K562 (cell line): ENCODE measurements at regions not wholly inside any gene's neighbourhood (a gene's known extent, or its start where the extent isn't known, plus 50 kb on each side); places are given as distances from the start of the nearest gene placed in this dataset.

Experiments used
- ATAC-seq: fragments of 200-7000 bp; cut with Tn5 transposase; 3 replicates; pipeline ENCODE4 v1.9.1; 2020; ENCODE audit warnings: moderate library complexity
- BruUV-seq: library from RNA; stranded (reverse); fragments of 400-500 nt; replicated peaks from 2 replicates; lab custom pipeline; 2021; lab: Mats Ljungman, UMichigan
- CTCF ChIA-PET: fragments of 300-600 bp; formaldehyde crosslinking; extraction: SDS; loops from one replicate; lab custom pipeline; 2021; ENCODE audit warnings: low intra/inter-chr PET ratio; lab: Yijun Ruan, JAX
- POLR2A ChIA-PET: fragments of 300-600, 350-650 bp; sonication (Branson Sonifier 250); formaldehyde crosslinking; extraction: SDS; loops from one replicate; lab custom pipeline; 2021; ENCODE audit warnings: antibody characterized with exemption, inconsistent platforms; lab: Yijun Ruan, JAX
- DNase-seq, 4 experiments: peaks; one replicate each; pipeline versions ENCODE4 v3.0.0 to v3.0.0-alpha.2; 2011 to 2018; ENCODE audit warnings: low spot score in 3 of 4, mixed read lengths in 3 of 4; ENCODE audit errors: extremely low read depth in 1 of 4
- FAIRE-seq: peaks from 2 replicates; lab custom pipeline; 2011; peaks lifted over from hg19 to GRCh38; lab: Jason Lieb, UNC
- H2AFZ ChIP-seq: 2 replicates; pipeline ENCODE4 v1.6.0; 2011; ENCODE audit warnings: low read depth, low read length, control low read depth, inconsistent platforms
- H3K27ac ChIP-seq: fragments of 200-600 bp; 3 replicates; pipeline ENCODE4 v1.8.0; 2011; ENCODE audit warnings: low read depth, mild to moderate bottlenecking, control low read depth, inconsistent platforms, low read length, moderate library complexity, mixed read lengths; ENCODE audit errors: extremely low read depth
- H3K27me3 ChIP-seq, 2 experiments: fragments of 300-600 bp in 1 of 2; 2 replicates in 1 of 2; 3 replicates in 1 of 2; pipeline versions ENCODE4 v1.6.0 to v1.8.0; 2011; ENCODE audit warnings: inconsistent platforms in 2 of 2, low read length in 2 of 2, mild to moderate bottlenecking in 1 of 2, mixed read lengths in 1 of 2, moderate library complexity in 1 of 2; ENCODE audit not compliant: control insufficient read depth in 2 of 2, insufficient read depth in 2 of 2
- H3K36me3 ChIP-seq: fragments of 300-600 bp; 3 replicates; pipeline ENCODE4 v1.8.0; 2011; ENCODE audit warnings: mild to moderate bottlenecking, low read length, inconsistent platforms; ENCODE audit not compliant: control insufficient read depth, insufficient read depth
- H3K4me1 ChIP-seq, 2 experiments: fragments of 200-600 bp in 1 of 2; replicated peaks in 1 of 2; 2 replicates in 1 of 2; 3 replicates in 1 of 2; pipeline versions ENCODE4 v1.5.1 to v1.8.0; 2011; ENCODE audit warnings: inconsistent platforms in 2 of 2, low read length in 2 of 2, mild to moderate bottlenecking in 1 of 2, mixed read lengths in 1 of 2, moderate library complexity in 1 of 2; ENCODE audit not compliant: control insufficient read depth in 2 of 2, insufficient read depth in 2 of 2
- H3K4me2 ChIP-seq: 2 replicates; pipeline ENCODE4 v1.6.1; 2011; ENCODE audit warnings: low read length, control low read depth, inconsistent platforms, mixed read lengths; ENCODE audit not compliant: insufficient read depth
- H3K4me3 ChIP-seq: fragments of 200-600 bp; sonication (generic), shearing (Covaris generic); 2 replicates; pipeline ENCODE4 v1.5.1; 2016; ENCODE audit warnings: control low read depth, inconsistent platforms
- H3K79me2 ChIP-seq: fragments of 200-600 bp; 3 replicates; pipeline ENCODE4 v1.8.0; 2011; ENCODE audit warnings: low read length, inconsistent platforms; ENCODE audit not compliant: control insufficient read depth, insufficient read depth
- H3K9ac ChIP-seq, 2 experiments: 2 replicates each; pipeline versions ENCODE4 v1.6.0 to v1.6.1; 2011; ENCODE audit warnings: low read depth in 2 of 2, low read length in 2 of 2, control low read depth in 1 of 2, inconsistent platforms in 1 of 2, mild to moderate bottlenecking in 1 of 2, mixed read lengths in 1 of 2; ENCODE audit not compliant: insufficient read depth in 1 of 2
- H3K9me1 ChIP-seq: one replicate; pipeline ENCODE4 v1.6.0; 2011; ENCODE audit warnings: inconsistent platforms, mild to moderate bottlenecking, low read length, moderate library complexity; ENCODE audit not compliant: control insufficient read depth, insufficient read depth
- H3K9me3 ChIP-seq: replicated peaks from 2 replicates; pipeline ENCODE4 v1.5.1; 2011; ENCODE audit warnings: low read depth, low read length, inconsistent platforms; ENCODE audit not compliant: control insufficient read depth, insufficient read depth
- H4K20me1 ChIP-seq: replicated peaks from 2 replicates; pipeline ENCODE4 v1.6.1; 2011; ENCODE audit warnings: low read length, inconsistent platforms, mixed read lengths; ENCODE audit not compliant: control insufficient read depth, insufficient read depth
- CHD1 ChIP-seq: fragments of 200-600 bp; sonication (generic); IDR thresholded peaks from one replicate; pipeline ENCODE4 v1.6.1; 2012; ENCODE audit warnings: mild to moderate bottlenecking, moderate library complexity, low read length, inconsistent platforms
- ESRRA ChIP-seq: fragments of 450-650 bp; IDR thresholded peaks from 2 replicates; pipeline ENCODE4 v1.6.1; 2014; ENCODE audit warnings: low read depth, mild to moderate bottlenecking, moderate library complexity, borderline replicate concordance
- GATA2 ChIP-seq: sonication (generic); formaldehyde crosslinking; IDR thresholded peaks from 2 replicates; pipeline ENCODE4 v1.4.0; 2020; ENCODE audit warnings: mild to moderate bottlenecking, missing genetic modification reagents
- KDM4B ChIP-seq, 2 experiments: fragments of 450-650 bp in 1 of 2; sonication (generic) in 1 of 2; IDR thresholded peaks; 2 replicates each; pipeline ENCODE4 v1.6.1; 2016 to 2017; ENCODE audit warnings: borderline replicate concordance in 2 of 2, antibody characterized with exemption in 1 of 2, low read depth in 1 of 2, mild to moderate bottlenecking in 1 of 2
- SP1 ChIP-seq: sonication (generic); formaldehyde crosslinking; IDR thresholded peaks from 2 replicates; pipeline ENCODE4 v1.8.1; 2022; ENCODE audit warnings: mild to moderate bottlenecking, missing genetic modification reagents
- TEAD1 ChIP-seq, 2 experiments: fragments of 450-650 bp in 1 of 2; sonication (generic) in 1 of 2; formaldehyde crosslinking; IDR thresholded peaks; 2 replicates each; pipeline versions ENCODE4 v1.4.0 to v1.8.0; 2020 to 2022; ENCODE audit warnings: mild to moderate bottlenecking in 2 of 2, missing genetic modification reagents in 1 of 2
- ZBTB43 ChIP-seq: sonication (generic); formaldehyde crosslinking; IDR thresholded peaks from 2 replicates; pipeline ENCODE4 v1.8.0; 2023; ENCODE audit warnings: mild to moderate bottlenecking, missing genetic modification reagents
- ZNF253 ChIP-seq: fragments of 250-450 bp; sonication (Bioruptor Pico); conservative IDR thresholded peaks from 2 replicates; pipeline ENCODE4 v1.6.1; 2021; ENCODE audit warnings: mild to moderate bottlenecking
- ZNF395 ChIP-seq: fragments of 200-800 bp; sonication (Bioruptor generic); IDR thresholded peaks from 2 replicates; pipeline ENCODE4 v1.6.1; 2017; ENCODE audit warnings: missing genetic modification characterization, missing compliant biosample characterization
- WGBS: fragments of 100-300 bp; shearing (Covaris generic); methylation state at CpG from one replicate; pipeline ENCODE4 v1.1.6; 2016; ENCODE audit warnings: low coverage, mixed read lengths; ENCODE audit not compliant: insufficient coverage; ENCODE audit errors: missing lambda C conversion rate; 5-methylcytosine and 5-hydroxymethylcytosine counted together
- in situ Hi-C: fragments of 300-500 bp; cut with MboI; formaldehyde crosslinking; loops from 4 replicates; pipeline ENCODE4 v1.15.0; 2018; ENCODE audit warnings: inconsistent platforms, mixed read lengths
- intact Hi-C: fragments of 100-400 bp; cut with micrococcal nuclease; formaldehyde crosslinking; loops from 2 replicates; pipeline ENCODE4 v1.14.2; 2022
- TF ChIP-seq, protein P1 (sequence below): fragments of 250-450 bp; sonication (Bioruptor Pico); IDR thresholded peaks from 2 replicates; pipeline ENCODE4 v1.5.0; 2020; ENCODE audit warnings: mild to moderate bottlenecking, borderline replicate concordance

- DNase-seq (no peak), FAIRE-seq (no peak), ATAC-seq (no peak)
- H2AFZ ChIP-seq, result no peak overlapping the region
- BruUV-seq, result no TSS peak
- POLR2A ChIA-PET, result no interaction called here
- no peak overlapping the region for H3K4me2 ChIP-seq
- H3K9me3 ChIP-seq, result no peaks in the 10 kb centered on the region
- no peak overlapping the region for H3K4me3 ChIP-seq
- H3K27me3 ChIP-seq, result no peaks in the 10 kb centered on the region
- WGBS, result 1% methylated on average over 10 of the region's 10 CpGs
- no peak overlapping the region for H3K9ac ChIP-seq
- TF ChIP-seq ESRRA, result no peak
- no peak for TF ChIP-seq KDM4B (IDR thresholded peaks at IDR 0.05; ENCODE audit: borderline replicate concordance in 2 of 2, low read depth in 1 of 2)
- no peak for TF ChIP-seq ZNF395 (CRISPR knock-in tag)
- no peak for TF ChIP-seq SP1 (CRISPR knock-in tag)
- no peak for TF ChIP-seq CHD1
- no peak for TF ChIP-seq GATA2 (CRISPR knock-in tag)
- no peak for TF ChIP-seq ZBTB43 (CRISPR knock-in tag)
- TF ChIP-seq TEAD1 (CRISPR knock-in tag; IDR thresholded peaks at IDR 0.05), result no peak
- TF ChIP-seq, protein P1, sequence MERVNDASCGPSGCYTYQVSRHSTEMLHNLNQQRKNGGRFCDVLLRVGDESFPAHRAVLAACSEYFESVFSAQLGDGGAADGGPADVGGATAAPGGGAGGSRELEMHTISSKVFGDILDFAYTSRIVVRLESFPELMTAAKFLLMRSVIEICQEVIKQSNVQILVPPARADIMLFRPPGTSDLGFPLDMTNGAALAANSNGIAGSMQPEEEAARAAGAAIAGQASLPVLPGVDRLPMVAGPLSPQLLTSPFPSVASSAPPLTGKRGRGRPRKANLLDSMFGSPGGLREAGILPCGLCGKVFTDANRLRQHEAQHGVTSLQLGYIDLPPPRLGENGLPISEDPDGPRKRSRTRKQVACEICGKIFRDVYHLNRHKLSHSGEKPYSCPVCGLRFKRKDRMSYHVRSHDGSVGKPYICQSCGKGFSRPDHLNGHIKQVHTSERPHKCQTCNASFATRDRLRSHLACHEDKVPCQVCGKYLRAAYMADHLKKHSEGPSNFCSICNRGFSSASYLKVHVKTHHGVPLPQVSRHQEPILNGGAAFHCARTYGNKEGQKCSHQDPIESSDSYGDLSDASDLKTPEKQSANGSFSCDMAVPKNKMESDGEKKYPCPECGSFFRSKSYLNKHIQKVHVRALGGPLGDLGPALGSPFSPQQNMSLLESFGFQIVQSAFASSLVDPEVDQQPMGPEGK (CRISPR knock-in tag), result no peak
- TF ChIP-seq ZNF253 (CRISPR knock-in tag), result no peak
- H4K20me1 ChIP-seq, result no peaks in the 10 kb centered on the region
- H3K36me3 ChIP-seq, result no peaks in the 10 kb centered on the region
- CTCF ChIA-PET, result no interaction called here
- H3K9me1 ChIP-seq, result no peaks in the 10 kb centered on the region
- no peaks in the 10 kb centered on the region for H3K4me1 ChIP-seq
- in situ Hi-C loops, result no loop called here
- no peaks in the 10 kb centered on the region for H3K79me2 ChIP-seq
- intact Hi-C loops, result no loop called here
- no peak overlapping the region for H3K27ac ChIP-seq
Measured at GRCh38 chr13:106087201-106087600, 448.3 kb downstream of the EFNB2 start.
